ENCODE measurements at regions not wholly inside any gene's neighbourhood (a gene's known extent, or its start where the extent isn't known, plus 50 kb on each side); places are given as distances from the start of the nearest gene placed in this dataset.

DNA sequence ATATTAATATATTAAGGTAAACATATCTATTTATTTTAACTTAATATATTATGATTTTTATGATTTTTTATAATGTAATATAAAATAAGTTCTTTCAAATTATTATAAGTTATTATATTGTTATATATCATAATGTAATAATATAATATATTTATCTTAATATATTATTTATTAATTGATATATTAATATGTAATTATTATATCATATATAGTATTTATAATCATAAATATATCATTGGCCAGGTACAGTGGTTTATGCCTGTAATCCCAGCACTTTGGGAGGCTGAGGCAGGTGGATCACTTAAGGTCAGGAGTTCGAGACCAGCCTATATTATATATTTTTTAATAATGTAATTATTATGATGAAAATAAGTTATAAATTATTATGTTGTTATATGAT lies 118.1 kb downstream of the MPP7 start:
- H3K4me3 ChIP-seq: no peak overlapping the region
- 16% methylated on average over 1 of the region's 1 CpG for WGBS (ENCODE audit: missing lambda C conversion rate)
- no peak overlapping the region for H3K27ac ChIP-seq
- H3K4me1 ChIP-seq: no peaks in the 10 kb centered on the region
- TF ChIP-seq HOXB5 (CRISPR knock-in tag; IDR thresholded peaks at IDR 0.05) (no peak), FOSB (CRISPR knock-in tag; IDR thresholded peaks at IDR 0.05) (no peak), SREBF2 (IDR thresholded peaks at IDR 0.05) (no peak), SMC3 (IDR thresholded peaks at IDR 0.05) (no peak), RFX5 (IDR thresholded peaks at IDR 0.05) (no peak), JUNB (IDR thresholded peaks at IDR 0.05) (no peak), NPAS2 (CRISPR knock-in tag; IDR thresholded peaks at IDR 0.05; ENCODE audit: borderline replicate concordance) (no peak)
- TF ChIP-seq, protein P1, sequence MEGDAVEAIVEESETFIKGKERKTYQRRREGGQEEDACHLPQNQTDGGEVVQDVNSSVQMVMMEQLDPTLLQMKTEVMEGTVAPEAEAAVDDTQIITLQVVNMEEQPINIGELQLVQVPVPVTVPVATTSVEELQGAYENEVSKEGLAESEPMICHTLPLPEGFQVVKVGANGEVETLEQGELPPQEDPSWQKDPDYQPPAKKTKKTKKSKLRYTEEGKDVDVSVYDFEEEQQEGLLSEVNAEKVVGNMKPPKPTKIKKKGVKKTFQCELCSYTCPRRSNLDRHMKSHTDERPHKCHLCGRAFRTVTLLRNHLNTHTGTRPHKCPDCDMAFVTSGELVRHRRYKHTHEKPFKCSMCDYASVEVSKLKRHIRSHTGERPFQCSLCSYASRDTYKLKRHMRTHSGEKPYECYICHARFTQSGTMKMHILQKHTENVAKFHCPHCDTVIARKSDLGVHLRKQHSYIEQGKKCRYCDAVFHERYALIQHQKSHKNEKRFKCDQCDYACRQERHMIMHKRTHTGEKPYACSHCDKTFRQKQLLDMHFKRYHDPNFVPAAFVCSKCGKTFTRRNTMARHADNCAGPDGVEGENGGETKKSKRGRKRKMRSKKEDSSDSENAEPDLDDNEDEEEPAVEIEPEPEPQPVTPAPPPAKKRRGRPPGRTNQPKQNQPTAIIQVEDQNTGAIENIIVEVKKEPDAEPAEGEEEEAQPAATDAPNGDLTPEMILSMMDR (IDR thresholded peaks at IDR 0.05): no peak
- no peaks in the 10 kb centered on the region for H3K9me3 ChIP-seq
- DNase-seq (ENCODE audit: low read depth in 1 of 2, low spot score in 1 of 2) (no peak), ATAC-seq (no peak), FAIRE-seq (no peak)
- ChIA-PET CTCF (no interaction called here), POLR2A (no interaction called here)
- no peak overlapping the region for H3K4me2 ChIP-seq

DNA sequence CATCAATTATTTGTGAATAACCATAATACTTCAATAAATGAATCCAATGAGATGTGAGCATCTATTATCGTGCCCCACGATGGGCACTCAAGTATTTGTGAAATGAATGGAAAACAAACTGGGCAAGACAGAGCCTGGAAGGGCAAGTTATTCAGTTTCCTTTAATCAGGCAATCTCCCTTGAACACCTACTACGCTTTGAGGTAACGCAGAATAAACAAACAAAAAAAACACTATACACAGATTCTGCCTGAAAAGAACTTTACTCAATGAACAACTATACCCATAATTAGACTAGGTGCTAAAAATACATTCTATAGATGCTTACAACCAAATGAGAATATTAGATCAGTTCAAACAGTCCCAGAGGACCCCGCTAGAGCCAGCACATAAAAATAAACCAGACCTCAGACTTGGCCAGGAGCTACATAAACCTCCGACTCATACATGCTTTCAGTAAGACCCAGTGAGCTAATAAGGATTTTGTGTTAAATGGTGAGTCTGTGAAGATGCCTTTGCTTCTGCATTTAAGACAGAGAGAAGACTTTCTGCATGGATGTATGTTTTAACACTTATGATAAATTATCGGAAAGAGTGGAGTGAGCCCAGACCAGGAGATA lies 121.3 kb downstream of the MPP7 start:
- H3K4me2 ChIP-seq: no peak overlapping the region
- no peaks in the 10 kb centered on the region for H3K4me1 ChIP-seq
- WGBS (ENCODE audit: missing lambda C conversion rate): 35% methylated on average over 7 of the region's 7 CpGs

DNA sequence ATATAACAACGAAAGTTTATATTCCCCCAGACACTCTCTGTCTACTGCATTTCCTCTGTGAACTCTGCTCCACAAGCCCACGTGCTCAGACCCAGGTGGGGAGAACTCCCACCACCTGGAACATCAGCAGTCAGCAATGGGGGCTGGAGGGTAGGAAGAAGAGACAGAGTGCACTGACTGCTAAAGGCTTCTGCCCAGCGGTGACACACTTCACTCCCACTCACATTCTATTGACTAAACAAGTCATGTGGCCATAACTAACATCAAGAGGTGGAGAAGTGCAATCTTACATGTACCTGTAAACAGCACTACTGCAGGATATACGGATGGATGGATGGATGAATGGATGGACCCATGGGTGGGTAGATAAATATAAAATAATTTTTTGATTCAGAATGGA lies 122.2 kb downstream of the MPP7 start:
- CTCF ChIA-PET: no interaction called here
- H3K4me3 ChIP-seq: no peak overlapping the region
- TF ChIP-seq HDAC2 (IDR thresholded peaks at IDR 0.05) (no peak), RAD21 (conservative IDR thresholded peaks at IDR 0.05 in 1 of 2, IDR thresholded peaks at IDR 0.05 in 1 of 2) (no peak), MAFK (IDR thresholded peaks at IDR 0.05; ENCODE audit: partially characterized antibody) (no peak), HOXB13 (CRISPR knock-in tag; IDR thresholded peaks at IDR 0.05; ENCODE audit: low read depth) (no peak), BHLHE40 (IDR thresholded peaks at IDR 0.05; ENCODE audit: low read depth, low read length) (no peak), CEBPB (IDR thresholded peaks at IDR 0.05) (no peak), ZFP36 (IDR thresholded peaks at IDR 0.05; ENCODE audit: borderline replicate concordance, partially characterized antibody) (no peak), NR3C1 (IDR thresholded peaks at IDR 0.05) (no peak)
- TF ChIP-seq, protein P2, sequence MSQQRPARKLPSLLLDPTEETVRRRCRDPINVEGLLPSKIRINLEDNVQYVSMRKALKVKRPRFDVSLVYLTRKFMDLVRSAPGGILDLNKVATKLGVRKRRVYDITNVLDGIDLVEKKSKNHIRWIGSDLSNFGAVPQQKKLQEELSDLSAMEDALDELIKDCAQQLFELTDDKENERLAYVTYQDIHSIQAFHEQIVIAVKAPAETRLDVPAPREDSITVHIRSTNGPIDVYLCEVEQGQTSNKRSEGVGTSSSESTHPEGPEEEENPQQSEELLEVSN (IDR thresholded peaks at IDR 0.05; ENCODE audit: borderline replicate concordance, low read depth): no peak
- TF ChIP-seq, protein P1 (IDR thresholded peaks at IDR 0.05): no peak

More for the DNA sequence above, 121.3 kb downstream of the MPP7 start:
- Histone ChIP-seq H3K4me3 (no peak overlapping the region), H3K27ac (no peak overlapping the region), H3K9me3 (no peaks in the 10 kb centered on the region)
- CTCF ChIA-PET: no interaction called here
- ATAC-seq (no peak), DNase-seq (ENCODE audit: low read depth in 1 of 2, low spot score in 1 of 2) (no peak), FAIRE-seq (no peak)
- POLR2A ChIA-PET: no interaction called here
- TF ChIP-seq, protein P3, sequence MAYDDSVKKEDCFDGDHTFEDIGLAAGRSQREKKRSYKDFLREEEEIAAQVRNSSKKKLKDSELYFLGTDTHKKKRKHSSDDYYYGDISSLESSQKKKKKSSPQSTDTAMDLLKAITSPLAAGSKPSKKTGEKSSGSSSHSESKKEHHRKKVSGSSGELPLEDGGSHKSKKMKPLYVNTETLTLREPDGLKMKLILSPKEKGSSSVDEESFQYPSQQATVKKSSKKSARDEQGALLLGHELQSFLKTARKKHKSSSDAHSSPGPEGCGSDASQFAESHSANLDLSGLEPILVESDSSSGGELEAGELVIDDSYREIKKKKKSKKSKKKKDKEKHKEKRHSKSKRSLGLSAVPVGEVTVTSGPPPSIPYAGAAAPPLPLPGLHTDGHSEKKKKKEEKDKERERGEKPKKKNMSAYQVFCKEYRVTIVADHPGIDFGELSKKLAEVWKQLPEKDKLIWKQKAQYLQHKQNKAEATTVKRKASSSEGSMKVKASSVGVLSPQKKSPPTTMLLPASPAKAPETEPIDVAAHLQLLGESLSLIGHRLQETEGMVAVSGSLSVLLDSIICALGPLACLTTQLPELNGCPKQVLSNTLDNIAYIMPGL (CRISPR knock-in tag; IDR thresholded peaks at IDR 0.05; ENCODE audit: borderline replicate concordance): no peak
- TF ChIP-seq POLR2A (IDR thresholded peaks at IDR 0.05; ENCODE audit: low read length): no peak
- no peak for TF ChIP-seq TFCP2L1 (CRISPR knock-in tag; IDR thresholded peaks at IDR 0.05)
- TF ChIP-seq FOSB (CRISPR knock-in tag; IDR thresholded peaks at IDR 0.05): no peak
- TF ChIP-seq, protein P4, sequence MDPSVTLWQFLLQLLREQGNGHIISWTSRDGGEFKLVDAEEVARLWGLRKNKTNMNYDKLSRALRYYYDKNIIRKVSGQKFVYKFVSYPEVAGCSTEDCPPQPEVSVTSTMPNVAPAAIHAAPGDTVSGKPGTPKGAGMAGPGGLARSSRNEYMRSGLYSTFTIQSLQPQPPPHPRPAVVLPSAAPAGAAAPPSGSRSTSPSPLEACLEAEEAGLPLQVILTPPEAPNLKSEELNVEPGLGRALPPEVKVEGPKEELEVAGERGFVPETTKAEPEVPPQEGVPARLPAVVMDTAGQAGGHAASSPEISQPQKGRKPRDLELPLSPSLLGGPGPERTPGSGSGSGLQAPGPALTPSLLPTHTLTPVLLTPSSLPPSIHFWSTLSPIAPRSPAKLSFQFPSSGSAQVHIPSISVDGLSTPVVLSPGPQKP (IDR thresholded peaks at IDR 0.05; ENCODE audit: low read depth, low read length): no peak
- TF ChIP-seq, protein P1 (IDR thresholded peaks at IDR 0.05): no peak
- TF ChIP-seq EHF (CRISPR knock-in tag; IDR thresholded peaks at IDR 0.05): no peak

More for the DNA sequence above, 122.2 kb downstream of the MPP7 start:
- Histone ChIP-seq H3K4me1 (no peaks in the 10 kb centered on the region), H3K27ac (no peak overlapping the region), H3K9me3 (no peaks in the 10 kb centered on the region), H3K4me2 (no peak overlapping the region)
- ATAC-seq (no peak), FAIRE-seq (no peak), DNase-seq (ENCODE audit: low read depth in 1 of 2, low spot score in 1 of 2) (no peak)
- WGBS (ENCODE audit: missing lambda C conversion rate): 6% methylated on average over 4 of the region's 4 CpGs
- POLR2A ChIA-PET: no interaction called here
